Mesenchymal stem cell (in vitro differentiated cells and primary cell): ENCODE measurements at regions not wholly inside any gene's neighbourhood (a gene's known extent, or its start where the extent isn't known, plus 50 kb on each side); places are given as distances from the start of the nearest gene placed in this dataset.

Experiments used
- DNase-seq: peaks from one replicate; pipeline ENCODE4 v3.0.0-alpha.2; 2013
- H2AFZ ChIP-seq: one replicate; pipeline ENCODE4 v1.6.1; 2013; ENCODE audit warnings: low read depth, mild to moderate bottlenecking, control low read depth, inconsistent platforms, low read length, moderate library complexity
- H2AK5ac ChIP-seq: 2 replicates; pipeline ENCODE4 v1.6.1; 2013; ENCODE audit warnings: low read length, moderate library complexity, mild to moderate bottlenecking, inconsistent platforms; ENCODE audit not compliant: severe bottlenecking
- H2BK120ac ChIP-seq: one replicate; pipeline ENCODE4 v1.6.1; 2013; ENCODE audit warnings: low read depth, mild to moderate bottlenecking, inconsistent platforms, low read length, moderate library complexity
- H2BK12ac ChIP-seq, 2 experiments: one replicate each; pipeline ENCODE4 v1.6.1; 2013; ENCODE audit warnings: inconsistent platforms in 2 of 2, low read length in 2 of 2, mild to moderate bottlenecking in 2 of 2, moderate library complexity in 2 of 2, control low read depth in 1 of 2
- H2BK15ac ChIP-seq: one replicate; pipeline ENCODE4 v1.6.1; 2013; ENCODE audit warnings: mild to moderate bottlenecking, low read depth, inconsistent platforms; ENCODE audit not compliant: poor library complexity, severe bottlenecking
- H2BK5ac ChIP-seq: 2 replicates; pipeline ENCODE4 v1.6.1; 2013; ENCODE audit warnings: low read depth, mild to moderate bottlenecking, low read length, control low read depth, inconsistent platforms; ENCODE audit not compliant: poor library complexity, severe bottlenecking
- H3K14ac ChIP-seq, 2 experiments: one replicate each; pipeline ENCODE4 v1.6.1; 2013; ENCODE audit warnings: inconsistent platforms in 2 of 2, low read length in 2 of 2, control low read depth in 1 of 2, mild to moderate bottlenecking in 1 of 2, moderate library complexity in 1 of 2
- H3K18ac ChIP-seq, 2 experiments: one replicate each; pipeline ENCODE4 v1.6.1; 2013; ENCODE audit warnings: inconsistent platforms in 2 of 2, low read length in 2 of 2, control low read depth in 1 of 2, low read depth in 1 of 2, mild to moderate bottlenecking in 1 of 2
- H3K23ac ChIP-seq, 2 experiments: one replicate each; pipeline ENCODE4 v1.6.1; 2013; ENCODE audit warnings: inconsistent platforms in 2 of 2, low read length in 2 of 2, mild to moderate bottlenecking in 2 of 2, moderate library complexity in 2 of 2, control low read depth in 1 of 2
- H3K27ac ChIP-seq: 2 replicates; pipeline ENCODE4 v1.5.1; 2013; ENCODE audit warnings: mild to moderate bottlenecking, moderate library complexity, low read length, control low read depth, inconsistent platforms; ENCODE audit not compliant: poor library complexity, severe bottlenecking
- H3K27me3 ChIP-seq, 2 experiments: 2 replicates each; pipeline versions ENCODE4 v1.6.1 to v1.7.0; 2013; ENCODE audit warnings: low read length in 2 of 2, mild to moderate bottlenecking in 2 of 2, moderate library complexity in 2 of 2, control low read depth in 1 of 2, inconsistent platforms in 1 of 2; ENCODE audit not compliant: control insufficient read depth in 1 of 2, insufficient read depth in 1 of 2
- H3K36me3 ChIP-seq, 2 experiments: 2 replicates each; pipeline versions ENCODE4 v1.6.1 to v1.7.0; 2013; ENCODE audit warnings: low read length in 2 of 2, control low read depth in 1 of 2, inconsistent platforms in 1 of 2, low read depth in 1 of 2, mild to moderate bottlenecking in 1 of 2; ENCODE audit not compliant: insufficient read depth in 2 of 2, control insufficient read depth in 1 of 2
- H3K4ac ChIP-seq, 2 experiments: one replicate each; pipeline ENCODE4 v1.6.1; 2013; ENCODE audit warnings: inconsistent platforms in 2 of 2, low read length in 2 of 2, mild to moderate bottlenecking in 2 of 2, moderate library complexity in 2 of 2, control low read depth in 1 of 2, low read depth in 1 of 2
- H3K4me1 ChIP-seq: 2 replicates; pipeline ENCODE4 v1.6.1; 2013; ENCODE audit warnings: low read depth, low read length, control low read depth; ENCODE audit not compliant: control insufficient read depth, insufficient read depth
- H3K4me2 ChIP-seq: 2 replicates; pipeline ENCODE4 v1.6.1; 2013; ENCODE audit warnings: low read length, mild to moderate bottlenecking, inconsistent platforms; ENCODE audit not compliant: poor library complexity, severe bottlenecking
- H3K4me3 ChIP-seq, 2 experiments: 2 replicates each; pipeline versions ENCODE4 v1.5.1 to v1.7.0; 2013; ENCODE audit warnings: low read length in 2 of 2, mild to moderate bottlenecking in 2 of 2, control low read depth in 1 of 2, low read depth in 1 of 2; ENCODE audit not compliant: insufficient read depth in 1 of 2
- H3K79me1 ChIP-seq: replicated peaks from 2 replicates; pipeline ENCODE4 v1.6.1; 2013; ENCODE audit warnings: mild to moderate bottlenecking, control low read depth, low read length, inconsistent platforms; ENCODE audit not compliant: poor library complexity, severe bottlenecking
- H3K9ac ChIP-seq: 2 replicates; pipeline ENCODE4 v1.7.0; 2013; ENCODE audit warnings: mild to moderate bottlenecking, low read length, moderate library complexity
- H3K9me3 ChIP-seq: 2 replicates; pipeline ENCODE4 v1.7.0; 2013; ENCODE audit warnings: mild to moderate bottlenecking, low read length; ENCODE audit not compliant: control insufficient read depth
- H4K8ac ChIP-seq: one replicate; pipeline ENCODE4 v1.6.1; 2013; ENCODE audit warnings: inconsistent platforms, mild to moderate bottlenecking, low read length, moderate library complexity
- H4K91ac ChIP-seq: one replicate; pipeline ENCODE4 v1.6.1; 2013; ENCODE audit warnings: mild to moderate bottlenecking, low read length, inconsistent platforms
- WGBS: methylation state at CpG from one replicate; pipeline ENCODE4 v1.1.7; 2013; ENCODE audit warnings: mixed read lengths; 5-methylcytosine and 5-hydroxymethylcytosine counted together

- H4K8ac ChIP-seq, result no peak overlapping the region
- H4K91ac ChIP-seq, result no peak overlapping the region
- H3K23ac ChIP-seq, result no peak overlapping the region
- H2AFZ ChIP-seq, result no peak overlapping the region
- no peak overlapping the region for H2AK5ac ChIP-seq
- H3K27ac ChIP-seq, result no peak overlapping the region
- H2BK15ac ChIP-seq, result no peak overlapping the region
- H3K4ac ChIP-seq, result no peak overlapping the region
- no peak overlapping the region for H2BK120ac ChIP-seq
- H3K4me2 ChIP-seq, result no peak overlapping the region
- H3K79me1 ChIP-seq, result no peaks in the 10 kb centered on the region
- H2BK12ac ChIP-seq, result no peak overlapping the region
- no peaks in the 10 kb centered on the region for H3K4me1 ChIP-seq
- 46% methylated on average over 6 of the region's 8 CpGs for WGBS
- no peaks in the 10 kb centered on the region for H3K36me3 ChIP-seq
- H3K4me3 ChIP-seq, result no peak overlapping the region
- no peak overlapping the region for H3K18ac ChIP-seq
- H3K14ac ChIP-seq, result no peak overlapping the region
- no peak for DNase-seq
- no peak overlapping the region for H3K9ac ChIP-seq
- peaks cover 5% of the 10 kb centered on the region for H3K9me3 ChIP-seq
- H2BK5ac ChIP-seq, result no peak overlapping the region
- peaks cover 0 to 14% of the 10 kb centered on the region in 2 experiments for H3K27me3 ChIP-seq
Observed at GRCh38 chr16:19968891-19969683, 84.4 kb upstream of the GPRC5B start.

- H2BK5ac ChIP-seq, result no peak overlapping the region
- no peak overlapping the region for H3K9ac ChIP-seq
- no peak overlapping the region for H3K18ac ChIP-seq
- H3K4me1 ChIP-seq, result no peaks in the 10 kb centered on the region
- no peak overlapping the region for H4K8ac ChIP-seq
- 100% methylated on average over 1 of the region's 5 CpGs for WGBS
- H2BK15ac ChIP-seq, result no peak overlapping the region
- H3K4me2 ChIP-seq, result no peak overlapping the region
- no peak for DNase-seq
- H3K9me3 ChIP-seq, result peaks cover 5% of the 10 kb centered on the region
- no peak overlapping the region for H2BK120ac ChIP-seq
- no peaks in the 10 kb centered on the region for H3K36me3 ChIP-seq
- no peak overlapping the region for H3K4ac ChIP-seq
- H3K27ac ChIP-seq, result no peak overlapping the region
- H3K14ac ChIP-seq, result no peak overlapping the region
- no peak overlapping the region for H4K91ac ChIP-seq
- no peak overlapping the region for H2BK12ac ChIP-seq
- no peak overlapping the region for H3K23ac ChIP-seq
- H3K79me1 ChIP-seq, result no peaks in the 10 kb centered on the region
- H3K4me3 ChIP-seq, result no peak overlapping the region
- no peak overlapping the region for H2AFZ ChIP-seq
- H3K27me3 ChIP-seq, result peaks cover 0 to 17% of the 10 kb centered on the region in 2 experiments
- H2AK5ac ChIP-seq, result no peak overlapping the region
Observed at GRCh38 chr16:19967963-19968362, 83.3 kb upstream of the GPRC5B start.

GRCh38 chr16:19967561-19967960 is 82.9 kb upstream of the GPRC5B start:
- Histone ChIP-seq H3K4me2 (no peak overlapping the region), H2BK12ac (no peak overlapping the region), H3K9me3 (peaks cover 5% of the 10 kb centered on the region), H4K8ac (no peak overlapping the region), H3K23ac (no peak overlapping the region), H3K9ac (no peak overlapping the region), H3K4me3 (no peak overlapping the region), H2AK5ac (no peak overlapping the region), H3K36me3 (no peaks in the 10 kb centered on the region), H2BK120ac (no peak overlapping the region), H3K14ac (no peak overlapping the region), H3K27ac (no peak overlapping the region), H4K91ac (no peak overlapping the region), H3K79me1 (no peaks in the 10 kb centered on the region), H2BK15ac (no peak overlapping the region), H3K4ac (no peak overlapping the region), H2BK5ac (no peak overlapping the region), H3K27me3 (peaks cover 0 to 17% of the 10 kb centered on the region in 2 experiments), H2AFZ (no peak overlapping the region), H3K4me1 (no peaks in the 10 kb centered on the region), H3K18ac (no peak overlapping the region)
- no peak for DNase-seq

- H3K18ac ChIP-seq, result no peak overlapping the region
- H3K9me3 ChIP-seq, result peaks cover 3% of the 10 kb centered on the region
- no peak overlapping the region for H2BK15ac ChIP-seq
- no peak overlapping the region for H3K14ac ChIP-seq
- no peak overlapping the region for H3K23ac ChIP-seq
- no peaks in the 10 kb centered on the region for H3K4me1 ChIP-seq
- 87% methylated on average over 5 of the region's 5 CpGs for WGBS
- H2BK120ac ChIP-seq, result no peak overlapping the region
- no peak overlapping the region for H3K4ac ChIP-seq
- no peaks in the 10 kb centered on the region for H3K79me1 ChIP-seq
- H2AK5ac ChIP-seq, result no peak overlapping the region
- no peaks in the 10 kb centered on the region for H3K36me3 ChIP-seq
- no peak overlapping the region for H3K27ac ChIP-seq
- H3K27me3 ChIP-seq, result peaks cover 0 to 22% of the 10 kb centered on the region in 2 experiments
- no peak overlapping the region for H2BK5ac ChIP-seq
- no peak overlapping the region for H4K91ac ChIP-seq
- H4K8ac ChIP-seq, result no peak overlapping the region
- H3K4me2 ChIP-seq, result no peak overlapping the region
- H2BK12ac ChIP-seq, result no peak overlapping the region
- no peak overlapping the region for H3K9ac ChIP-seq
- H3K4me3 ChIP-seq, result no peak overlapping the region
- H2AFZ ChIP-seq, result no peak overlapping the region
- DNase-seq, result no peak
Observed at GRCh38 chr16:19963301-19963700, 78.7 kb upstream of the GPRC5B start.
